SHP77 treated with DMSO at 0.1 percent for 48 hours (cell line): ENCODE measurements at regions not wholly inside any gene's neighbourhood (a gene's known extent, or its start where the extent isn't known, plus 50 kb on each side); places are given as distances from the start of the nearest gene placed in this dataset.

Experiments used
- DNase-seq: peaks from one replicate; lab custom pipeline; 2025; lab: John Stamatoyannopoulos, UW

DNA sequence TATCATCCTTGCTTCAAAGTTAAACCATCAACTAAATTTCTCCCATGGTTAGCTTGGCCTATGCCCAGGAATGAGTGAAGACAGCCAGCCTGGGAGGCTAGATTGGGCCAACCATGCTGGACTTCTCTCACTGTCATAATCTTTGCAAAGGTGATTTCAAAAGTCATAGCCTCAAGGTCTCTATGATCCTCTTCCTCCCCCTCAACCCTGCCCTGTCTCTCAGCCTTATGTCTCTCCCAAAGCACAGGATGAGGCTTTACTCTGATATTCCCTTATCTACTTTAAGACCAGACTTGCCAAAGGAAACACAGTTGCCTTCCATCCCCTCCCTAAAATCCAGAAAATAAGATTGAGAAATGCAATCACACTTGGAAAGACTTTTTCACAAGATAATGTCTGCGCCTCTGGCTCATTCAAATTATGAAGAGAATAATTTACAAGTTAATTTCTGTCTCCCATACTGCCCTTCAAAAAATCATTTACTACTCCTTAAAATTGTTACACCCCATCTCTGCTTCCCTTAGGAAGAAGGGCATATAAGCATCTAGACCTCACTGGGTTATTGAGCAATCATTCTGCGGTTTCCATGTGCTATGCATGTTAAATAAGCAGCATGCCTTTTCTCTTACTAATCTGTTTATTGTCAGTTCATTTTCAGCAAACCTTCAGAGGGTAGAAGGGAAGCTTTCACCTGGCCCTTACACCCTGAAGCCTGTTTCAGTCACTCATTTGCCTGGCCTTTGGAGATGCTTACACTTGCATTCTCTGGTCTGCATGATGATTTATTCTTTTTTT is 113.8 kb upstream of the ANKRD55 start:
- DNase-seq, result no peak

DNA sequence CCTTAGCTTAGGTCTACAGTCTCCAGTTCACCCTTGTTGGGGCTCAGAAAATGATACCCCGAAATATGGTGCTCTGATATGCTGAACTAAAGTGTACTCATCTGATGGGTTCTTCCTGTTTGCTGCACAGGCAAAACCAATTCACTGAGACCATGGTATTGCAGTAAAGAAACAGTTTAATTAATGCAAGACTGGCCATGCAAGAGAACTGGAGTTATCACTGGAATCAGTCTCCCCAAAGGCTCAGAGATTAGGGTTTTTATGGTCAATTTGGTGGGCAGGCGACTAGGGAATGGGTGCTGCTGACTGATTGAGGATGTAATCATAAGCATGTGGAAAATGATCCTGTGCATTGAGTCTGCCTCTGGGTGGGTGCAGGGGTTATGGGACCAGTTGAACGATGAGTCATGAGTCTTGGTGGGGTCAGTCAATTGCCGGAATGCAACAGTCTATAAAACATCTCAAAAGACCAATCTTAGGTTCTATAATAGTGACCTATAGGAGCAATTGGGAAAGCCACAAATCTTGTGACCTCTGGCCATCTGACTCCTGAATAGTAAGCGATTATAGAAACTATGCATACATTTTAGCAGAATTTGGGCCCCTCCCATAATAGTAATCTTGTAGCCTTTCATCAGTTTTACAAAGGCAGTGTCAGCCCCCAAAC is 113.0 kb upstream of the ANKRD55 start:
- DNase-seq, result no peak

DNA sequence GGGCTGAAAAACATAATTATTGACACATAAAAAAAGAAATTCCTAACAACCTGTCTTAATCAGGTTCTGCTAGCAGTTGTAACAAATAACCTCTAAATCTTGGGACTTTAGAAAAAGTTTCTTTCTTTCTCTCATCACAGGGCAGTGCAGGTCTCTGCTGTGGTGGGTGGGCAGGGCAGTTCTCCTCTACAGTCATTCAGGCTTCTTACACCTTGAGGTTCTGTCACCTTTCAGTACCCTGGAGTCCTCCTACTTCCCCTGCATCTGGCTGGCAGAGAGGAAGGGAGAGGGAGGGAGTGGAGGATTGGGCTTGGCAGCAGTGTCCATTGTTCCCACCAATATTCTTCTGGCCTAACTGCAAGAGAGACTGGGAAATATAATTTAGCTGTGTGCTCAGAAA is 112.2 kb upstream of the ANKRD55 start:
- no peak for DNase-seq

DNA sequence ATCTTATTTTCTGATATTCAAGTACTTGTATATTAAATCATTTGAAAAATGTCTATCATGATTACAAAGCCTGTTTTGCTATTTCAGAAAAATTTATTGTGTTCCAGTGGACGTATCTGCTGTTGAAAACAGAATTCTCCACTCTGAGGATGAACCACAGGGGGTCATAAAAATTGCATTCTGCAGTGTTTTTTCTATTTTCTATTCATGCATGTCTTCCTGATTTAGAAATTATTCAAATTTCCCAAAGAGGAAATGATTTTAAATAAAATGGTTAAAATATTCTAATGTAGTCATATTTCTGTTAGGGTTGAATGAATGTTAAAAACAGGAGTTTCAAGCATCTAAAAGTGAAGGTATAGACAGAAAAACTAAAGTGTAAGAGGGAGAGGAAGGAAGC is 111.5 kb upstream of the ANKRD55 start:
- no peak for DNase-seq

DNA sequence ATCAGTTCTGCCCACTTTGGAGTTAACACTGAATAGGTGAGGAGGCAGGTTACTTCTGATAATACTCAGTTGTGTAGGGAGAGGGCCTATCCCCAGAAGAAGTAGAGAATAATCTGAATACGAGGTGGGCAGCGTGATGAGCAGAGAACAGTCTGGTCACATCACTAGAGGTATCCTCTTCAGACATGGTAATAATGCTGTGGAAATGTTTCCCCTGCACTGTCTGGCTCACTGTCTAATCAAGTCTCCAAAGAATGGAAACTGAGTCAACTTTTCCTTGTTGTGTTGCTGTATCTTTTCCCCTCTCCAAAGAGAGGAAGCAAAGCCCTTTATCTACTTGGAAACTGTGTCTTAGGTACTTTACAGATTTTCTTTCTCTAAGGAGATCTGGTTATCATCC is 110.9 kb upstream of the ANKRD55 start:
- DNase-seq, result no peak

DNA sequence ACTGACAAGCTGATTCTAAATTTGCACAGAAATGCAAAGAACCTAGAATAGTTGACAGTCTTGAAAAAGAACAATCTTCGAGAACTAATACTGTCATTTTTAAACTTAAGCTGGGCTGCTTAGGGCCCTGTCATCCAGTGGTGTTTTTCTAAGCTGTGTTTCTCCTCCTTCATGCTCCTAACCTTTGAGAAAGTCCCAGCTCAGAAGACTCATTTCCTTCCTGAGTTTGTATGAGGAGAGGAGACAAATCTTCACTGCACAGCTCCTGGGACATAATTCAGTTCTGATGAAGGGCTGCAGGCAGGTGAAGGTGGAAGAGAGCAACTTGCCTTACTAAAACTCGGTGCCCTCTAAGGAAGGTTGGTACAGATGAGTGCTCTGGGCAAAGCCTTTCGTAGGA is 109.5 kb upstream of the ANKRD55 start:
- DNase-seq, result no peak

DNA sequence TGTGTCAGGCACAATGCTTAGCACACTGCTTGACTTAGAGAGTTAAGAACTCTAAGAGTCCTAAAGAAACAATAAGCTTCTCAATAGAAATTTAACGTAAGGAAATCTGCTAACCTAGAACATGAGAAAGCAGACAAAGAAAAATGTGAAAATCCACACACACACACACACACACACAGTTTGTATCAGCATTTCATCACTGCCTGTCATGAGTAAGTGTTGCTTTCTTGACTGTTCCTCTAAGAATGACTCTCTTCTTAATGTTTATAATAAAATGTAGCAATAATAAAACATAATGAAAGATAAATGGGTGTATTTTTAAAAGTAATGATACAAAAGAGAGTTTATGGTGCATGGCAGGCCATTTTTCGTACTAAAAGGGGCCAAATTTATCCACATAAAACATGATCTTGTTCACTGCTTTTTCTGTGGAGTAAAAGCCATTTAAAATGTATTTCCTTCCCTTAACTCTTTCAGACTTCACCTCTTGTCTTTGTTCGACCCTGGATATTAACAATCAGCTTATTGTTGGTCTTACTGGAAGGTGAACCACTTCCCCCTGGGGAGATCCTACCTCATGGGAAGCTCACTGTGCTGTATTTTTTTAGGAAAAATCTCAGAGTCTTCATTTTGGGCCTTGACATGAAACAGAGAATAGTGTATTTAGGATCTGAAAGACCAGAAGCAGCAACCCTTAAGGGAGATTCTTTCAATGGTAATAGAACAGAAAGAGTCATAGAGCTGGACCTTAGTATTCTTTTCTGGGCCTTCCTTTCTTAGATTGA is 107.3 kb upstream of the ANKRD55 start:
- DNase-seq, result no peak

DNA sequence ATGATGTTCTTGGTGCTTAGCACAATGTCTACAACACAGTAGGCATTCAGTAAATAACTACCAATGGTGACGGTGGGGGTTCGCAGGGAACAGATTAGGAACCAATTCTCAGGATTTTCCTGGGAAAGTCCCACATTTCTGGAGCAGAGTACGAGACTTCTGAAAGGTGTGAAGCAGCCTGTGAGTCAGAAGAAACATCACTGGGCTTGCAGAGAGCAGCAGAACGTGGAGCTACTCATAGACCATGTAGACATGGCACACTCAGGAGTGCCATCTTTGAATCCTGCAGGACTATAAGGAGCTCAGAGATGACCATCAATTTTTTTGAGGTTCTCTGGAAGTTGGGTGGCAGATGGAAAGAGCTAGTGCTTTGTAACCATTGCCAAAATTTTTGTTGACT is 106.6 kb upstream of the ANKRD55 start:
- no peak for DNase-seq

DNA sequence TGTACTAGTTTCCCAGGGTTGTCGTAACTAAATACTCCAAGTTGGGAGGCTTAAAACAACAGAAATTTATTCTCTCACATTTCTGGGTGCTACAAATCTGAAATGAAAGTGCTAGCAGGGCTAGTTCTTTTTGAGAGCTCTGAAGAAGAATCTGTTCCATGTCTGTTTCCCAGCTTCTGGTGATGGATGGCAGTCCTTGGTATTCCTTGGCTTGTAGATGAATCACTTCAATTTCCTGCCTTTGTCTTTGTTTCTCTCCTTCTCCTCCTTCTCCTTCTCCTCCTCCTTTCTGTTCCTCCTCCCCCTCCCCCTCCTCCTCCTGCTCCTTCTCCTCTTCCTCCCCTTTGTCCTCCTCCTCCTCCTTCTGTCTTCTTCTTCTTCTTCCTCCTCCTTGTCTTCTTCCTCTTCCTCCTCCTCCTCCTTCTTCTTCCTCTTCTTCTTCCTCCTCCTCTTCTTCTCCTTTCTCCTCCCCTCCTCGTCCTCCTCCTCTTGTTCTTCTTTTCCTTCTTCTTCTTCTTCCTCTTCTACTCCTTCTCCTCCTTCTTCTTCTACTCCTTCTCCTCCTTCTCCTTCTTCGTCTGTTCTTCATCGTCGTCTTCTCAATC is 104.7 kb upstream of the ANKRD55 start:
- DNase-seq, result no peak

DNA sequence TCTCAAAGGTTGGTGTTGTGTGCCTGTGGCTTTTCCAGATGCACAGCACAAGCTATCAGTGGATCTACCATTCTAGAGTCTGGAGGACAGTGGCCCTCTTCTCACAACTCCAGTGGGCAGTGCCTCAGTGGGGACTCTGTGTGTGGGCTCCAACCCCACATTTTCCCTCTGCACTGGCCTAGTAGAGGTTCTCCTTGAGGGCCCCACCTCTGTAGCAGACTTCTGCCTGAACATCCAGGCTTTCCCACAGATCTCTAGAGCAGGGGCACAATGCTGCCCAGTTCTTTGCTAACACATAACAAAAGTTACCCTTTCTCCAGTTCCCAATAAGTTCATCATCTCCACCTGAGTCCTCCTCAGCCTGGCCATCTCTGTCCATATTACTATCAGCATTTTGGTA is 102.1 kb upstream of the ANKRD55 start:
- DNase-seq, result no peak

DNA sequence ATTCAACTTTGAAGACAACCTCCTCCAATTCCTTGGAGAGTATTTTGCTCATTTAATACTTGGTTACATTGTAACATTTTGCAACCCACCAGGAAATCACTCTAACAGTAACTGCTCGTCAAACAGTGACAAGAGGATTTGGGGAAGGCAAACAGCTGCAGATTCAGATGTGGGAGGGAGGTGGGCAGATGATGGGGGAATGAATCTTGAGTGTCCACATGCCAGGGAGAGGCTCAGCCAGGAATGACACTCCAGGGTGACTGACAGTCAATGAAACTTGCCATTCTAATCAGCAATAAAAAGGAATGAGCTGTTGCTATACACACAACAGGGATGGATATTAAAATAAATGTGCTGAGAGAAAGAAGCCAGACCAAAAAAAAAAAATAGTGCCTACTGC is 97.7 kb upstream of the ANKRD55 start:
- DNase-seq, result no peak

DNA sequence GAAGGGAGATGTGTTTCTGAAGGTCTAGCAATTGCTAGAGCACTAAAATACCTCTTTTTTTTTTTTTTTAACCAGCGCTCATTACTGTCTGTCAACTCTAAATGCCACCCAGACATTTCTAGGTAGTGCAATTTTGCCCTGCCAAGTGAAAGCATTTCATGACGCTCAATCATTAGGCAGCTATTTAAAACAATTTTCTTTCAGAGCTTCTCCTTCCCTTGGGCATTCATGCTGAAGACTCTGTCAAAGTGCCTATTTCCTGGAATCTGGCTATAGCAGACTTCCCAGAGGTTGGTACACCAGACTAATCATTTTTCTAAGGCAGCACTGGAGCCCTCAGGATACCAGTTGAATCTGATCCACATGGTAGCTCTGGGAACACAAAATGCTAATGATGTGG is 97.0 kb upstream of the ANKRD55 start:
- no peak for DNase-seq

DNA sequence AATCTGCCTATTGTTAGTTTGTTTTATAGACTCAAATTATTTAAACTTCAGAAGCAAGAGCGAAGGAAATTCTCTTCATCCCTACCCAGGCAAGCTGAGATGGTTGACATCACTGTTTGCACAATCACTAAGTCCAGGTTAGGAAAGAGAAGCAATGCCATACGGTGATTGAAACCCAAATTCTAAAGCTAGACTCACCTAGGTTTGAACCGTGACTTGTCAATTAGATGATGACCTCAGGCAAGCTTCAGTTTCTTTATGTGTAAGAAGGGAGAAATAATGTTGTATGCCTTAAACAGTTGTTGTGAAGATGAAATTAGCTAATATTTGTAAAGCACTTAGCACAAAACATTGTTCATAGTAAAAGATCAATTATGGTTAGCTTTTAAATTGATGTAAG is 96.5 kb upstream of the ANKRD55 start:
- no peak for DNase-seq

DNA sequence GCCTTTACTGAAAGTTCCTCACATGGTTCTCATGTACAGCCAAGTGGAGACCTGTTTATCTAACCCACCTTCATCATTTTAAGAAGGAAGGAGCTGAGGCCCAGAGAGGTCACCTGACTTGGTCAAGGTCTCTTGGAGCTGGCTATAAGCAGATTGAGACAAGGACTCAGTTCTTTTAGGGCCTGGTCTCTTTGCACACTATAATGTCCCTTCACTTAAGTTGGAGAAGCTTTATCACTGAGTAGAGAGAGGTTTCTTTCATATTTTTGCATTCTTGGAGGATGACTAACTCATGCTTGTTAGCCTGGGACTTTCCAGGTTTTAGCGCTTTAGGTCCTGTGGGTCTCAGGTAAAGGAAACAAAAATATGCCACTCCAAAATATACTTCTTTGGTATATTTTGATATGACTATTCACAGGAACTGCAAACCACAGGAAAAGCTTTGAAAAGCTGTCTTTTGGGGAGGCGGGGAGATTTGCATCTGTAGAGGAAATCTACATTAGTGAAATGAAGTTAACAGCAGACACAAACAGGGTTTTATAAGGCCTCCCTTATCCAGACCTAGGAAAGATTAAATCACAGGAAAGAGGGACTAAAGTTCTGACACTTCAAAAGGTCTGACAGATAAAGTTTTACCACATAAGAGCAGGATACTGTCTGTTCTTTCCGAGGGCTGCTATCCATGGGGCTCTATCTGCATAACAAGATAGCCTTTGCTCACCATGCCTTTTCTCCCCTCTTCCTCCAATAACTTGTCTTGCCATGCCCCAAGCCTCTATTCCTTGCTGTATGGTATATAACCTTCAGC is 95.8 kb upstream of the ANKRD55 start:
- DNase-seq, result no peak

DNA sequence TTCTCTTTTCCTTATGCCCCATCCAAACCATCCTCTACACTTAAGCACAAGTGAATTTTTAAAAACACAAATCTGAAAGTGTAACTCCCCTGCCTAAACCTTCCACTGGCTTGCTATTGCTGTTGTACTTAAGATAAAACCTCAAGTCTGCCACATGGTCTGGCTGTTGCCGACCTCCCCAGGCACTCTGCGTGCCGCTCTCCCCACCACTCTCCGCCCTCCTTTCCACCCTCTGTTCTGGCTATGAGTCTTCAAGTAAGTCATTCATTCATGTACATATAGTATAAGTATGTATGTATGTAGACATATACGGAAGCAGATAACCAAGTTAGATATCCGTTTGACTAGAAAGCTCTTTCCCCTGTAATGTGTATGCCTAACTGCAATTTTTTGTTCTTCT is 94.7 kb upstream of the ANKRD55 start:
- no peak for DNase-seq

DNA sequence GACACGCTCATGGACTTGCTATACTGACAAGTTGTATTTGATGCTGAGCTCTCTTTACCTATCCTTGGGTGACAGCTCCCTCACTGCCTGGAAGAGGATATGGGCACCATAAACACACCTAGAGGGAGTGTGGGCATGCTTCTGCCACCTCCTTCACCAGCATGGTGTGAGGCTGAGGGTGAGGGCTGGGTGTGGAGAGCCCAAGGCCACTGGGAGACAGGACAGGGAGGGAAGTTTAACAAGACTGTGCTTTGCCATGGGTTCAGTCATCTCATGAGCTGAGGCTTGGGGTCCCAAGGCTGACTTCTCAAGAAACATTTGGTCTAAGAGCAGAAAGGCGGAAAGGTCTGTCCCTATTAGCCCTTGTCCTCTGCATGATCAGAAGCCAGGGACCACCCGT is 93.6 kb upstream of the ANKRD55 start:
- DNase-seq, result no peak

DNA sequence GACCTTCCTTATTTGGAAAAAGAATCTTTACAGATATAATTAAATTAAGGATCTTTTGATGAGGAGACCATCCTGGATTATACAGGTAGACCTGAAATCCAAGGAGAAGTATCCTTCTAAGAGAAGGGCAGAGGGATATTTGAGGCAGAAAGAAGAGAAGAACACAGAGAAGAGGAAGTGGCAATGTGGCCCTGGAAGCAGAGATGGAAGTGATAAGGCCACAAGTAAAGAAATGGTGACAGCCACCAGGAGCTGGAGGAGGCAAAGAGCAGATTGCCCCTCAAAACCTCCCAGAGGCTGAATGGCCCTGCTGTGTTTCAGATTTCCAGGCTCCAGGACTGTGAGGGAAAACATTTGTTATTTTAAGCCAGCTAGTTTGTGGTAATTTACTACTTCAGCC is 93.0 kb upstream of the ANKRD55 start:
- DNase-seq, result no peak

DNA sequence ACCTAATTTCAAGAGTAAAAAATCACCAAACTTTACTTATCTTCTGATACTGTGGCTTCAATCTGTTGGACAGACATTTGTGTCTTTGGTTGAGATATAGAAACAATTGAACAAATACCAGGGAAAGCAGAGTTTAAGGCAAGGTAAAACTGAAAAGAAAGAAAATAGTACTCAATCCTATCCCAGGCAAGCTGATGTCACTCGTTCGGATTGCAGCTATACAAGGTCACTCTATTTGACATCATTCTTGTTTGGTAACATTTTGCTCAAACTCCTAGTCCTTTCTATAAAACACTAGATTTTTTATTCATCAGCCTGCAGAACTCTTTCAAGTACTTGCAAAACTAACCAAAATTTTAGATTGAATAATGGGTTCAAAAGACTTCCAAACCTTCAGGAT is 91.9 kb upstream of the ANKRD55 start:
- no peak for DNase-seq

DNA sequence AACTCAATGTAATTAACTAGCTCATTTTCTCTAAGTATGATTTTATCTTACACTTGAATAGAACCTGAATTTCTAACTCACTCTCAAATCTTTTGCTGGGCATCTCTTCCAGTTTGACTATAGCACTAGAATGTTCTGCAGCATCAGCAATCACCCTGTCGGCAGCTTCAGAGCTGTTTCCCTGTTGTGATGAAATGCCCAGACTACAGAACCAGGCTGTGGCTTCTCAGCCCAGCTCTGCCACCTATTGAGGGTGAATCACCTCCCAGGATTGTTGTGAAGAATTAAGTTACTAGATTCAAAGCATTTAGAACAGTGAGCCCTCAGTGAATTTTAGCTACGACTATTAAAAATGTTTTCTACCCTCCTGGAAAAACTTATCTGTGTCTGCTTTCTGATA is 90.4 kb upstream of the ANKRD55 start:
- no peak for DNase-seq

DNA sequence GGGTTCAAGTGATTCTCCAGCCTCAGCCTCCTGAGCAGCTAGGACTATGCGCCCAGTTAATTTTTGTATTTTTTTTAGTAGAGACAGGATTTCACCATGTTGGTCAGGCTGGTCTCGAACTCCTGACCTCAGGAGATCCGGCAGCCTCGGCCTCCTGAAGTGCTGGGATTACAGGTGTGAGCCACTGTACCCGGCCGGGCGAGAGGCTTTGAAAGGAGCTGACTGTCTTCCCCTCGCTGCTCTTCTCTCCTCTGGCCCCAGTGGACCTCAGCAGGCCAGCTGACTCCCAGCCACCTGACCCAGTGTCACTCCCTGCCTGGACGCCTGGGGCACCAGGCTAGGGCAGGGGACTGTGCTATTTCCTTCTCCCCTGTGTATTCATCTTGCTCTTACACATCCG is 89.5 kb upstream of the ANKRD55 start:
- DNase-seq, result no peak

DNA sequence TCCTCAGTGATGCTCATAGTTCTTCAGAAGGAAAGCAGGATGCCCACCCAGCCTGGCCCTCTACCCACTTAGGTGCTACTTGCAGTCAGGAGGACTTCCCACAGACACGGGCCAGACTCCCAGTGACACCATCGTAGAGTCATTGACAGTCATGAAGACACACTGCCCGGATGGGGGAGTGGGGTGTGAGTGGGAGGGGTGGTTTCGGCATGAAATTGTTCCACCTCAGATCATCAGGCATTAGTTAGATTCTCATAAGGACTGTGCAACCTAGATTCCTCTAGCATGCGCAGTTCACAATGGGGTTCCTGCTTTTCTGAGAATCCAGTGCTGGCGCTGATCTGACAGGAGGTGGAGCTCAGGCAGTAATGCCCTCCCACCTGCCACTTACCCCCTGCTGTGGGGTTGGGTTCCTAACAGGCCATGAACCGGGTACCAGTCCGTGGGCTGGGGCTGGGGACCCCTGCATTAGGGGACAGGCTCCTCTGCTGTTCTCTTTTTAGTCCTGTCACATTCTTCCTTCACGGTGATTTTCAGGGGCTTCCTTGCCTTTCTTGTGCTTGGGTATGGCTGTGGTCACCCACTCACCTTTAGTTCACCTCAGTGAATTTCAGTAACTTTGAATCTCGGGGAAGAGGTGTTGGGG is 88.2 kb upstream of the ANKRD55 start:
- no peak for DNase-seq
